ENCODE measurements at regions not wholly inside any gene's neighbourhood (a gene's known extent, or its start where the extent isn't known, plus 50 kb on each side); places are given as distances from the start of the nearest gene placed in this dataset.

DNA sequence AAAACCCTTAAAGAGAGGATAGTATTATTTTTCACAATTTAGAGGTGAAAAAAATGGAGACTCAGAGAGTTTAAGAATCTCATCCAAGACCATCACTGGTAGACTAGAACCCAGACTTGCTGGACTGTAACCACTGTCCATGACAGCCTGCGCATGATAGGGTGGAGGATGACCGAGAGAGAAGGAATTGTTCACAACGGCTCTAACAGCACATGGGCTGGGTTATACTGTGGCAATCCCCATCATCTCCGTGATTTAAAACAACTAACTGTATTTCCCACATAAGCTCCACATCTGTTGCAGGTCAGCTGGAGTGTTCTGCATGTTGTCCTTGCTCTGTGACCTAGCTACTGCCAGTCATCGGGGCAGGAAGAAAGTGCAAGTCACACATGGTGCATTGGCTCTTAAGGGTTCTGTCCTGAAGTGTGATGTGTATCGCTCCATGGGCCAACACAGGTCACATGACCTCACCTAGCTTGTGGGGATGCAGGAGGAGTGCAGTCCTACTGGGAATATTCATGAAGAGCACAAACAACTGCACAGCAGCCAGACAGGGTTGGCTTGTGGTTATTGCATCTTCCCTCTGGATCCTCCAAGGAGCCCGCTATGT is 131.2 kb upstream of the MPHOSPH6 start:
- Histone ChIP-seq H3K4me3 (ENCODE audit: low read length in 2 of 2) (no peak overlapping the region), H3K9me3 (ENCODE audit: control insufficient read depth, low read length) (no peaks in the 10 kb centered on the region), H3K36me3 (ENCODE audit: control insufficient read depth in 1 of 2, insufficient read depth in 2 of 2, low read length in 1 of 2) (no peaks in the 10 kb centered on the region), H3K4me1 (ENCODE audit: control insufficient read depth in 1 of 2, insufficient read depth in 2 of 2, low read length in 2 of 2) (no peaks in the 10 kb centered on the region), H3K27ac (ENCODE audit: low read depth in 1 of 2, low read length in 2 of 2) (no peak overlapping the region), H3K27me3 (ENCODE audit: control insufficient read depth in 1 of 2, insufficient read depth in 2 of 2, low read length in 1 of 2) (no peaks in the 10 kb centered on the region)
- intact Hi-C loops (cut with DNase I) = no loop called here
- ATAC-seq (ENCODE audit: low FRiP score) (no peak), DNase-seq (no peak)
- WGBS, 2 donors = 79 to 92% methylated on average over 7 of the region's 7 CpGs

GRCh38 chr16:82300374-82300951 is 130.4 kb upstream of the MPHOSPH6 start:
- DNase-seq (no peak), ATAC-seq (ENCODE audit: low FRiP score) (no peak)
- Histone ChIP-seq H3K27ac (ENCODE audit: low read depth in 1 of 2, low read length in 2 of 2) (no peak overlapping the region), H3K27me3 (ENCODE audit: control insufficient read depth in 1 of 2, insufficient read depth in 2 of 2, low read length in 1 of 2) (no peaks in the 10 kb centered on the region), H3K9me3 (ENCODE audit: control insufficient read depth, low read length) (no peaks in the 10 kb centered on the region), H3K4me1 (ENCODE audit: control insufficient read depth in 1 of 2, insufficient read depth in 2 of 2, low read length in 2 of 2) (no peaks in the 10 kb centered on the region), H3K4me3 (ENCODE audit: low read length in 2 of 2) (no peak overlapping the region), H3K36me3 (ENCODE audit: control insufficient read depth in 1 of 2, insufficient read depth in 2 of 2, low read length in 1 of 2) (no peaks in the 10 kb centered on the region)
- 96 to 97% methylated on average over 6 of the region's 6 CpGs for WGBS, 2 donors
- intact Hi-C loops (cut with DNase I) = no loop called here

DNA sequence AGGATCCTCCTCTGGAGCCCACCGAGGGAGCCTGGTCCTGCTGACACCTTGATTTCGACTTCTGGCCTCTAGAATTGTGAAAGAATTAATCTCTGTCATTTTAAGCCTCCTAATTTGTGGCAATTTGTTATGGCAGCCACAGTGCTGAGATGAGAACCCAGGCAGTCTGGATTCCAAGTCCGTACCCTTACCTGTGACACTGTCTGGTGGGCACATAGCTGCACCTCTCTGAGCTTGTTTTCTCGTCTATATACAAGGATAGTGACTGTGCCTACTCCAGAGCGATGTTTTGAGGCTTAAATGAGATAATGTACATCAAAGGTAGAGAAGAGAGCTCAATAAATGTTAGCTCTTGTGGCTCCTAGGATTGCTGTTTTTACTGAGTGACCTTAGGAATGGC is 128.4 kb upstream of the MPHOSPH6 start:
- ATAC-seq (ENCODE audit: low FRiP score) (no peak), DNase-seq (no peak)
- Histone ChIP-seq H3K4me3 (ENCODE audit: low read length in 2 of 2) (no peak overlapping the region), H3K9me3 (ENCODE audit: control insufficient read depth, low read length) (no peaks in the 10 kb centered on the region), H3K27me3 (ENCODE audit: control insufficient read depth in 1 of 2, insufficient read depth in 2 of 2, low read length in 1 of 2) (no peaks in the 10 kb centered on the region), H3K27ac (ENCODE audit: low read depth in 1 of 2, low read length in 2 of 2) (no peak overlapping the region), H3K4me1 (ENCODE audit: control insufficient read depth in 1 of 2, insufficient read depth in 2 of 2, low read length in 2 of 2) (no peaks in the 10 kb centered on the region), H3K36me3 (ENCODE audit: control insufficient read depth in 1 of 2, insufficient read depth in 2 of 2, low read length in 1 of 2) (no peaks in the 10 kb centered on the region)
- intact Hi-C loops (cut with DNase I) = no loop called here
- 93 to 95% methylated on average over 5 of the region's 5 CpGs for WGBS, 2 donors

DNA sequence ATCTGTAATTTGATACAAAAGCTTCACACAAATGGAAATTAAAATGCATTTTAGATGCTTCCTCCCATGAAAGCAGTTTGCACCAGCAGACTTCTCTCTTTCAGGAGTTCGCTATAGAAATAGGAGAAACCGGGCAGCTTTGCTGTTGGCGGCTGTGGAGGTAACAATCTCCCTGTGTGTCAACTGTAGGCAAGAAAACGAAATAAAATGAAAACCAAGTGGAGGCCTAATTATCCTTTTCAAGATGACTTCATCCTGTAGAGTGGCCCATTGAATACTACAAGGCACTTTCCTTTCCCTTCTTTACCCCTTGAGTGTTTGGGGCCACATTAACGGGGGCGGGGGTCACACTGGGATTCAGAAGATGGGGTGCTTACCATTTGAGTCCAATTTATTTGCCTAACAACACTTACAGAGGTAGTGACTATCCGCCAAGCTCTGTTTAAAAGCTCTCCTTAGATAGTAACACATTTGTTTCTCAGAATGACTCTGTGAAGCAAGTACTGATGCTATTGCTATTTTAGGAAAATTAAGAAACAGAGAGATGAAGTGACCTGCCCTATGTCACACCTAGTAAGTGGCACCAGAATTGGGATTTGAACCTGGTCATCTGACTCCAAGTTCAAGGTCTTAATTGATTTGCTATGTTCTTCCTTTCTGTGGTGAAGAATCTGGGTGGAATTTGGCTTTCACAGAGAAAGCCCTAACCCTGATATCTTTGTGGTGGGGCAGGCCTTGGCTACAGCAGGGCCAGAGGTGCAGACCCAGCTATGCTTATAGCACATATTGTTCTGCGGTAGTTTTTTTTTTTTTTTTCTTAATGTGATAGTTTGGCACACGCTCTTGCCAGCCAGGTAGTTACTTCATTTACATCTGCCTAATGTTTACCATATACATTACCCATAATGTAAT is 125.5 kb upstream of the MPHOSPH6 start:
- WGBS, 2 donors = 89 to 90% methylated on average over 9 of the region's 9 CpGs
- no peaks in the 10 kb centered on the region for H3K27me3 ChIP-seq (ENCODE audit: control insufficient read depth in 1 of 2, insufficient read depth in 2 of 2, low read length in 1 of 2)
- intact Hi-C loops (cut with DNase I) = no loop called here
- no peaks in the 10 kb centered on the region for H3K36me3 ChIP-seq (ENCODE audit: control insufficient read depth in 1 of 2, insufficient read depth in 2 of 2, low read length in 1 of 2)
- no peaks in the 10 kb centered on the region for H3K4me1 ChIP-seq (ENCODE audit: control insufficient read depth in 1 of 2, insufficient read depth in 2 of 2, low read length in 2 of 2)
- DNase-seq (no peak), ATAC-seq (ENCODE audit: low FRiP score) (no peak)
- H3K4me3 ChIP-seq (ENCODE audit: low read length in 2 of 2) = no peak overlapping the region
- H3K27ac ChIP-seq (ENCODE audit: low read depth in 1 of 2, low read length in 2 of 2) = no peak overlapping the region
- no peaks in the 10 kb centered on the region for H3K9me3 ChIP-seq (ENCODE audit: control insufficient read depth, low read length)

- H3K36me3 ChIP-seq (ENCODE audit: control insufficient read depth in 1 of 2, insufficient read depth in 2 of 2, low read length in 1 of 2) = no peaks in the 10 kb centered on the region
- H3K9me3 ChIP-seq (ENCODE audit: control insufficient read depth, low read length) = no peaks in the 10 kb centered on the region
- intact Hi-C loops (cut with DNase I) = no loop called here
- H3K27me3 ChIP-seq (ENCODE audit: control insufficient read depth in 1 of 2, insufficient read depth in 2 of 2, low read length in 1 of 2) = no peaks in the 10 kb centered on the region
- no peaks in the 10 kb centered on the region for H3K4me1 ChIP-seq (ENCODE audit: control insufficient read depth in 1 of 2, insufficient read depth in 2 of 2, low read length in 2 of 2)
- WGBS, 2 donors = 94 to 98% methylated on average over 2 of the region's 2 CpGs
- DNase-seq (no peak), ATAC-seq (ENCODE audit: low FRiP score) (no peak)
- H3K27ac ChIP-seq (ENCODE audit: low read depth in 1 of 2, low read length in 2 of 2) = no peak overlapping the region
- no peak overlapping the region for H3K4me3 ChIP-seq (ENCODE audit: low read length in 2 of 2)
Measured at GRCh38 chr16:82293671-82294070, 123.6 kb upstream of the MPHOSPH6 start.

GRCh38 chr16:82287937-82288336 is 117.9 kb upstream of the MPHOSPH6 start:
- DNase-seq = no peak
- Histone ChIP-seq H3K9me3 (ENCODE audit: control insufficient read depth, low read length) (no peaks in the 10 kb centered on the region), H3K4me1 (ENCODE audit: control insufficient read depth in 1 of 2, insufficient read depth in 2 of 2, low read length in 2 of 2) (peaks cover 3 to 8% of the 10 kb centered on the region in 2 donors), H3K27ac (ENCODE audit: low read depth in 1 of 2, low read length in 2 of 2) (no peak overlapping the region), H3K4me3 (ENCODE audit: low read length in 2 of 2) (no peak overlapping the region), H3K27me3 (ENCODE audit: control insufficient read depth in 1 of 2, insufficient read depth in 2 of 2, low read length in 1 of 2) (no peaks in the 10 kb centered on the region), H3K36me3 (ENCODE audit: control insufficient read depth in 1 of 2, insufficient read depth in 2 of 2, low read length in 1 of 2) (no peaks in the 10 kb centered on the region)
- WGBS, 2 donors = 81 to 82% methylated on average over 3 of the region's 3 CpGs
- ATAC-seq (ENCODE audit: low FRiP score) = no peak
- intact Hi-C loops (cut with DNase I) = no loop called here

GRCh38 chr16:82282662-82283061 is 112.6 kb upstream of the MPHOSPH6 start:
- Histone ChIP-seq H3K9me3 (ENCODE audit: control insufficient read depth, low read length) (no peaks in the 10 kb centered on the region), H3K4me1 (ENCODE audit: control insufficient read depth in 1 of 2, insufficient read depth in 2 of 2, low read length in 2 of 2) (peaks cover 3 to 16% of the 10 kb centered on the region in 2 donors), H3K4me3 (ENCODE audit: low read length in 2 of 2) (no peak overlapping the region), H3K27ac (ENCODE audit: low read depth in 1 of 2, low read length in 2 of 2) (peak overlapping the region; percentile 33 to 76), H3K36me3 (ENCODE audit: control insufficient read depth in 1 of 2, insufficient read depth in 2 of 2, low read length in 1 of 2) (no peaks in the 10 kb centered on the region), H3K27me3 (ENCODE audit: control insufficient read depth in 1 of 2, insufficient read depth in 2 of 2, low read length in 1 of 2) (no peaks in the 10 kb centered on the region)
- no peak for DNase-seq
- ATAC-seq (ENCODE audit: low FRiP score) = no peak
- intact Hi-C loops (cut with DNase I) = loop anchor here in 1 of 2 donors (5.0 kb wide), 1 partner anchor 35 kb away; no protein-coding TSS in a partner anchor

DNA sequence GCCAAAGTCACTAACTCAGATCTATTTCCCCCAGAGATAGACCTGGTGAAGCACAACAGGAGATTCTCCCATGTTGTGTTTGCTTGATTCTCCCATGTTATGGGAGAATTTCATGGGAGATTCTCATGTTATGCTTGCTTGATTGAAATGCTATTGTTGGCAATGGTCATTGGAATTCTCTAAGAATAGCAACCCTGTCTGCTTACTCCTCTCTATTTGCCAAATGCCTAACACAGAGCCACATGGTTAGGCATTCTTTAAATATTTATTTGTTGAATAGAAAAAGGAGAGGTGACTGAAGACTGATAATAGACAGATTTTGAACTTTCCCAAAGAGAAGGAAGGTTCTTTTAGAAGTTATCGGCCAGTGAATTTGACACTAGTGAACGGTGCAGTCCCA is 111.5 kb upstream of the MPHOSPH6 start:
- DNase-seq (no peak), ATAC-seq (ENCODE audit: low FRiP score) (peak; percentile 71)
- H3K27ac ChIP-seq (ENCODE audit: low read depth in 1 of 2, low read length in 2 of 2) = peak overlapping the region; percentile 64 to 76
- no peaks in the 10 kb centered on the region for H3K36me3 ChIP-seq (ENCODE audit: control insufficient read depth in 1 of 2, insufficient read depth in 2 of 2, low read length in 1 of 2)
- intact Hi-C loops (cut with DNase I) = loop anchor here in 1 of 2 donors (5.0 kb wide), 1 partner anchor 36 kb away; no protein-coding TSS in a partner anchor
- 8 to 9% methylated on average over 2 of the region's 2 CpGs for WGBS, 2 donors
- H3K9me3 ChIP-seq (ENCODE audit: control insufficient read depth, low read length) = no peaks in the 10 kb centered on the region
- H3K4me1 ChIP-seq (ENCODE audit: control insufficient read depth in 1 of 2, insufficient read depth in 2 of 2, low read length in 2 of 2) = peaks cover 3 to 16% of the 10 kb centered on the region in 2 donors
- no peak overlapping the region for H3K4me3 ChIP-seq (ENCODE audit: low read length in 2 of 2)
- H3K27me3 ChIP-seq (ENCODE audit: control insufficient read depth in 1 of 2, insufficient read depth in 2 of 2, low read length in 1 of 2) = no peaks in the 10 kb centered on the region
